GM13976 (cell line): ENCODE measurements at regions not wholly inside any gene's neighbourhood (a gene's known extent, or its start where the extent isn't known, plus 50 kb on each side); places are given as distances from the start of the nearest gene placed in this dataset.

Experiments
- DNase-seq: peaks from one replicate; pipeline ENCODE4 v3.0.0; 2012; ENCODE audit warnings: low spot score
- CTCF ChIP-seq: IDR thresholded peaks from 2 replicates; pipeline ENCODE4 v1.5.1; 2012; ENCODE audit warnings: borderline replicate concordance, mild to moderate bottlenecking; ENCODE audit not compliant: insufficient read depth; ENCODE audit errors: extremely low read depth, missing control alignments, control extremely low read depth
- in situ Hi-C: fragments of 300-500 bp; cut with MboI; formaldehyde crosslinking; loops from one replicate; pipeline ENCODE4 v1.12.0; 2022; ENCODE audit warnings: low sequenced_read_pairs, mixed read lengths, inconsistent platforms; ENCODE audit not compliant: unreplicated experiment

- in situ Hi-C loops, result no loop called here
- no peak for TF ChIP-seq CTCF
- DNase-seq, result no peak
These were observed 63.5 kb upstream of the SPATA13 start for GRCh38 chr13:24097064-24097463.

- TF ChIP-seq CTCF, result no peak
- no peak for DNase-seq
- in situ Hi-C loops, result no loop called here
These were observed 62.9 kb upstream of the SPATA13 start for GRCh38 chr13:24097667-24098066.

- no peak for TF ChIP-seq CTCF
- DNase-seq, result no peak
- in situ Hi-C loops, result no loop called here
These were observed 61.0 kb upstream of the SPATA13 start for GRCh38 chr13:24099490-24099889.

GRCh38 chr13:24100188-24100587 lies 60.3 kb upstream of the SPATA13 start:
- TF ChIP-seq CTCF, result no peak
- DNase-seq, result no peak
- in situ Hi-C loops, result no loop called here

- in situ Hi-C loops, result no loop called here
- DNase-seq, result no peak
- no peak for TF ChIP-seq CTCF
These were observed 56.6 kb upstream of the SPATA13 start for GRCh38 chr13:24103782-24104372.

- no peak for TF ChIP-seq CTCF
- DNase-seq, result no peak
- in situ Hi-C loops, result no loop called here
These were observed 55.8 kb upstream of the SPATA13 start for GRCh38 chr13:24104723-24105122.

- DNase-seq, result no peak
- TF ChIP-seq CTCF, result no peak
- in situ Hi-C loops, result no loop called here
These were observed 54.1 kb upstream of the SPATA13 start for GRCh38 chr13:24106429-24106828.
